Neutrophil (primary cell): ENCODE measurements at regions not wholly inside any gene's neighbourhood (a gene's known extent, or its start where the extent isn't known, plus 50 kb on each side); places are given as distances from the start of the nearest gene placed in this dataset.
"Not testable (repeated sequence)": the region's sequence is repeated elsewhere in the genome, so short reads cannot be mapped to it uniquely, and the experiment has no call there.

Experiments
- H3K27ac ChIP-seq: fragments of 200-600 bp; sonication (generic); 2 replicates; pipeline ENCODE4 v1.5.1; 2016; ENCODE audit warnings: mild to moderate bottlenecking, moderate library complexity
- H3K27me3 ChIP-seq: fragments of 200-600 bp; sonication (generic); 2 replicates; pipeline ENCODE4 v1.6.0; 2016; ENCODE audit warnings: mild to moderate bottlenecking
- H3K36me3 ChIP-seq: fragments of 200-600 bp; sonication (generic); 2 replicates; pipeline ENCODE4 v1.5.1; 2017
- H3K4me1 ChIP-seq, 2 experiments: fragments of 200-600 bp in 1 of 2; sonication (generic) in 1 of 2; 1 replicate in 1 of 2; 2 replicates in 1 of 2; pipeline versions ENCODE4 v1.5.1 to v1.6.1; 2013 to 2016; ENCODE audit warnings: low read depth in 1 of 2, low read length in 1 of 2, mild to moderate bottlenecking in 1 of 2, moderate library complexity in 1 of 2; ENCODE audit not compliant: control insufficient read depth in 1 of 2, insufficient read depth in 1 of 2
- H3K4me3 ChIP-seq, 2 experiments: fragments of 200-600 bp in 1 of 2; sonication (generic) in 1 of 2; 1 replicate in 1 of 2; 2 replicates in 1 of 2; pipeline ENCODE4 v1.5.1; 2013 to 2016; ENCODE audit warnings: low read depth in 1 of 2, low read length in 1 of 2, mild to moderate bottlenecking in 1 of 2, moderate library complexity in 1 of 2
- H3K9me3 ChIP-seq: fragments of 200-600 bp; sonication (generic); 2 replicates; pipeline ENCODE4 v1.5.1; 2016
- CTCF ChIP-seq: fragments of 200-600 bp; sonication (generic); IDR thresholded peaks from 2 replicates; pipeline ENCODE4 v1.5.1; 2016; ENCODE audit warnings: antibody characterized with exemption

- Histone ChIP-seq H3K9me3 (no peaks in the 10 kb centered on the region), H3K27me3 (no peaks in the 10 kb centered on the region), H3K4me3 (no peak overlapping the region), H3K27ac (peak overlapping the region; percentile 99), H3K36me3 (no peaks in the 10 kb centered on the region), H3K4me1 (peaks cover 85 to 92% of the 10 kb centered on the region in 2 experiments)
- no peak for TF ChIP-seq CTCF
Observed at GRCh38 chr20:23140991-23141390, 54.9 kb upstream of the CD93 start.

- H3K36me3 ChIP-seq, H3K27ac ChIP-seq, H3K9me3 ChIP-seq, H3K27me3 ChIP-seq, H3K4me3 ChIP-seq: not testable (repeated sequence)
- peaks cover 88 to 95% of the 10 kb centered on the region in 2 experiments for H3K4me1 ChIP-seq
Observed at GRCh38 chr20:23139984-23140383, 53.9 kb upstream of the CD93 start.

GRCh38 chr20:23139524-23139923, 53.4 kb upstream of the CD93 start:
- Histone ChIP-seq H3K27me3 (no peaks in the 10 kb centered on the region), H3K36me3 (no peaks in the 10 kb centered on the region), H3K4me3 (no peak overlapping the region), H3K27ac (peak overlapping the region; percentile 83), H3K4me1 (peaks cover 83 to 91% of the 10 kb centered on the region in 2 experiments), H3K9me3 (no peaks in the 10 kb centered on the region)
- TF ChIP-seq CTCF = no peak

- no peak for TF ChIP-seq CTCF
- peaks cover 75 to 83% of the 10 kb centered on the region in 2 experiments for H3K4me1 ChIP-seq
- H3K36me3 ChIP-seq = no peaks in the 10 kb centered on the region
- H3K27me3 ChIP-seq = no peaks in the 10 kb centered on the region
- H3K27ac ChIP-seq = peak overlapping the region; percentile 83
- H3K4me3 ChIP-seq = no peak overlapping the region
- no peaks in the 10 kb centered on the region for H3K9me3 ChIP-seq
Observed at GRCh38 chr20:23138682-23139081, 52.6 kb upstream of the CD93 start.

GRCh38 chr20:23138226-23138625, 52.1 kb upstream of the CD93 start:
- no peaks in the 10 kb centered on the region for H3K27me3 ChIP-seq
- no peak overlapping the region for H3K4me3 ChIP-seq
- H3K36me3 ChIP-seq = no peaks in the 10 kb centered on the region
- H3K27ac ChIP-seq = peak overlapping the region; percentile 83
- H3K4me1 ChIP-seq = peaks cover 70 to 81% of the 10 kb centered on the region in 2 experiments
- no peaks in the 10 kb centered on the region for H3K9me3 ChIP-seq
- no peak for TF ChIP-seq CTCF

GRCh38 chr20:23136893-23137745, 51.0 kb upstream of the CD93 start:
- Histone ChIP-seq H3K36me3 (no peaks in the 10 kb centered on the region), H3K9me3 (no peaks in the 10 kb centered on the region), H3K27ac (peak overlapping the region; percentile 83), H3K4me3 (no peak overlapping the region), H3K4me1 (peaks cover 59 to 81% of the 10 kb centered on the region in 2 experiments), H3K27me3 (no peaks in the 10 kb centered on the region)
- no peak for TF ChIP-seq CTCF
